T-helper 17 cell (primary cell): ENCODE measurements at regions not wholly inside any gene's neighbourhood (a gene's known extent, or its start where the extent isn't known, plus 50 kb on each side); places are given as distances from the start of the nearest gene placed in this dataset.

Experiments
- ATAC-seq: fragments of 150-1000 bp; cut with Tn5 transposase; 2 replicates; pipeline ENCODE4 v1.10.0; 2021; ENCODE audit warnings: mild to moderate bottlenecking, moderate library complexity
- DNase-seq, 3 donors: peaks; one replicate each; pipeline versions ENCODE4 v3.0.0 to v3.0.0-alpha.2; 2020 to 2021
- H3K9me3 ChIP-seq: one replicate; pipeline ENCODE4 v1.7.0; 2013; ENCODE audit warnings: low read length, mild to moderate bottlenecking; ENCODE audit not compliant: control insufficient read depth, poor library complexity, severe bottlenecking
- H3K27ac Mint-ChIP-seq: one replicate; pipeline ENCODE4 v1.8.0; 2022; ENCODE audit warnings: mild to moderate bottlenecking, moderate library complexity, mixed read lengths
- H3K27me3 Mint-ChIP-seq: one replicate; pipeline ENCODE4 v1.8.0; 2022; ENCODE audit warnings: mixed read lengths
- H3K36me3 Mint-ChIP-seq: one replicate; pipeline ENCODE4 v1.8.0; 2022; ENCODE audit warnings: low read depth, mixed read lengths
- H3K4me1 Mint-ChIP-seq: one replicate; pipeline ENCODE4 v1.8.0; 2022; ENCODE audit warnings: mild to moderate bottlenecking, mixed read lengths
- H3K4me3 Mint-ChIP-seq: one replicate; pipeline ENCODE4 v1.8.0; 2022; ENCODE audit warnings: mild to moderate bottlenecking, moderate library complexity, mixed read lengths

DNA sequence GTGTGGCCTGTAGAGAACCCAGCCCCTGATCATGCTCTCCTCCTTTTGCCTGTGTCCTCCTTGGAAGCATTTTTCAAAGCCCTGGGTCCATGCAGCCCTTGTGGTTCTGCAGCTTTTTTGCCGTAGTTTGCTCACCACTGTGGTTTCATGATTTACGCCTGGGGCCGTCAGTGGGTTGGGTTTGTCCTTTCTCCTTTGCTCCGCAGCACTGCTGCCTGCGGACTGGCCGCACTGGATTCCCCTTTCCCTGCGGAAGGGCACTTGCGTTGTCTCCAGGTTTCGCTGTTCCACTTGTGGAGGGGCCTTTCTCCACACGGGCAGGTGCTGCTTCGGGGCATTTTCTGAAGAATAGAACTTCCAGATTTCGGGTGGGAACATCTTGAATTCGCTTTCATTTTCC is 1260.9 kb downstream of the BRD1 start:
- Mint-ChIP-seq H3K27me3 (no peaks in the 10 kb centered on the region), H3K36me3 (no peaks in the 10 kb centered on the region), H3K4me3 (no peak overlapping the region), H3K4me1 (no peaks in the 10 kb centered on the region), H3K27ac (no peak overlapping the region)
- no peak for ATAC-seq
- H3K9me3 ChIP-seq = no peaks in the 10 kb centered on the region
- DNase-seq = no peak

DNA sequence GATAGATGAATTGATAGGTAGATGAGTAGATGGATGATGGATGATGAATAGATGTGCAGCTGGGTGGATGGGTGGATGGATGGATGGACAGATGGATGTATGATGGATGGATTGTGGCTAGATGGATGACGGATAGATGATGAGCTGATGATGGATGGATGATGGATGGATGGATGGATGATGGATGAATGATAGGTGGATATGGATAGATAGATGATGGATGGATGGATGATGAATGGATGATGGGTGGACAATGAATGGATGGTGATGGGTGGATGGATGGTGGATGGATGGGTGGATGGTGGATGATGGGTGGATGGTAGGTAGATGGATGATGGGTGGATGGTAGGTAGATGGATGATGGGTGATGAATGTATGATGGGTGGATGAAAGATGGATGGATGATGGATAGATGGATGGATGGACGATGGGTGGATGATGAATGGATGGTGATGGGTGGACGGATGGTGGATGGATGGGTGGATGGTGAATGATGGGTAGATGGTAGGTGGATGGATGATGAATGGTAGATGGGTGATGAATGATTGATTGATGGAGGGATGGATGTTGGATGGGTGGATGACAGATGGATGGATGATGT is 1261.7 kb downstream of the BRD1 start:
- no peak for ATAC-seq
- no peaks in the 10 kb centered on the region for H3K27me3 Mint-ChIP-seq
- no peak overlapping the region for H3K4me3 Mint-ChIP-seq
- no peaks in the 10 kb centered on the region for H3K36me3 Mint-ChIP-seq
- no peaks in the 10 kb centered on the region for H3K9me3 ChIP-seq
- DNase-seq = no peak
- no peak overlapping the region for H3K27ac Mint-ChIP-seq
- H3K4me1 Mint-ChIP-seq = no peaks in the 10 kb centered on the region

DNA sequence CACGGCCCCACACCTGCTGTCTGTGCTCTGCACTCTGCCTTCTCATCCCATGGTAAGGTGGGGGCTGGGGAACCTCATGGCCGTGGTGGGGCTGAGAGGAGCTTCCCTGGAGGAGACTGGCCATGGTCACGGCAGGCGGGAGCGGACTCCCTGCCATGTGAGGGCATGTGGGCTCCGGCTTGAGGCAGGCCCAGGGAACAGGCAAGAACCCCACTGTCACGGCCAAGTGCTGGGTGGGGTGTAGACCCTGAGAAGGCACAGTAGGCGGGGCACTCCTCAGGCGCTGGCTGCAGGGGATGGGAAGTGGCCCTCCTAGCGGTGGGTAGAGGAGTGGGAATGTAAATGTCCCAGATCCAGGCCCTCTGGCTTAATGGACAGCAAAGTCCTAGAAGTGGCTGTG is 1262.7 kb downstream of the BRD1 start:
- no peaks in the 10 kb centered on the region for H3K36me3 Mint-ChIP-seq
- no peaks in the 10 kb centered on the region for H3K9me3 ChIP-seq
- no peaks in the 10 kb centered on the region for H3K27me3 Mint-ChIP-seq
- DNase-seq = no peak
- no peak for ATAC-seq
- H3K27ac Mint-ChIP-seq = no peak overlapping the region
- no peak overlapping the region for H3K4me3 Mint-ChIP-seq
- H3K4me1 Mint-ChIP-seq = no peaks in the 10 kb centered on the region

DNA sequence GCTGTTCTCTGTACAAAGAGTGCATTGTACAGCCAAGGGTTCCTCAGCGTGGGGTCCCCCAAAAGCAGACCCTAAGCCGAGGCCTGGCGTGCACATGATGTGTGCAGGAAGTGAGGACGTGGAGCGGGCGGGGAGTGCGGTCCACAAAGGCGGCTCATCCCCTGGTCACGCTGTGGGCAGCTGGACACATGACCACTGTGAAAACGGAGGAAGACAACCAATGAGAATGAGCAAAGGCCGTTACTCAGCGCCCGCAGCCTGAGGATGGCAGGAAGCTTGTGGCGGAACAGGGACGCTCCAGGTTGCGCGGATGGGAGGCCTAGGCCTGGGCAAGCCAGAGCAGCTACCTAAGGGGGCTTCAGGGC is 1263.7 kb downstream of the BRD1 start:
- no peaks in the 10 kb centered on the region for H3K36me3 Mint-ChIP-seq
- no peaks in the 10 kb centered on the region for H3K27me3 Mint-ChIP-seq
- H3K9me3 ChIP-seq = no peaks in the 10 kb centered on the region

DNA sequence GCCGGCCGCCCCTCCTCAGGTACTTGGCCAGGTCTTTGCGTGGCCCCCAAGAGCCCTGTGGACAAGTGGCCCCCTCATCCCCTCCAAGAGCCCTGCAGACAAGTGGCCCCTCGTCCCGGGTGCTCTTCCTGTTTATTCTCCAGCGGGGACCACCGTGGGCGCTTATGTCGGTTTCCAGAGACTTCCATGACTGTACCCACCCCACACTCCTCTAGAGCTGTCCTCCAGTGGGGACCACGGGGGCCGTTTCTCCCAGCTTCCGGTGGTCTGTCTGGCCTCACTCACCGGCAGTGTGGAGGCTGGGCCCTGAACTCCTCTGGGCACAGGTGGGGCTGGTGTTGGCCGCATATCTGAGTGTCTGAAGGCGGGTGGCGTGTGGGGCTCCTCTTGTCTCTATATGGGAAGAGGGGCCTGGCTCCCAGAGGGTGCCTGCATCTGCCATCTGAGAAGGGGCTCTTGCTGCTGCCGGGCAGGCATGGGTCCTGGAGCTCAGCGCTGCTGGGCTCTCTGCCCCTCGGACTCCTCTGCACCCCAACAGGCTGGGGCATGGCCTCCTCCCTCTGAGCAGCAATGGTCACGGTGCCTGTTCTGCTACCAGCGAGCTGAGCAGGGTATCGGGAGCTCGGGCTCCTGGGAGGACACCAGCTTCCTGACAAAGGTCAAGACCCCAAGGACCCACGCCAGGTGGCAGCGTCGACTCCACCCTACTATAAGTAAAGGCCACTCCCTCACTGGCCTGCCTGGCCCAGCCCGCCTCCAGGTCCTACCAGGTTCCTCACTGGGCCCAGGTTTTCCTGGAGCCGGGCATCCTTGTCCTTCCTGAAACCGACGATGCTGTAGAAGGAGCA is 1264.3 kb downstream of the BRD1 start:
- Mint-ChIP-seq H3K4me1 (no peaks in the 10 kb centered on the region), H3K27me3 (no peaks in the 10 kb centered on the region), H3K4me3 (no peak overlapping the region), H3K27ac (no peak overlapping the region), H3K36me3 (no peaks in the 10 kb centered on the region)
- no peak for ATAC-seq
- DNase-seq = no peak
- no peaks in the 10 kb centered on the region for H3K9me3 ChIP-seq

More for the DNA sequence above, 1263.7 kb downstream of the BRD1 start:
- H3K4me1 Mint-ChIP-seq = no peaks in the 10 kb centered on the region
- no peak overlapping the region for H3K4me3 Mint-ChIP-seq
- no peak for ATAC-seq
- no peak overlapping the region for H3K27ac Mint-ChIP-seq
- DNase-seq = no peak

DNA sequence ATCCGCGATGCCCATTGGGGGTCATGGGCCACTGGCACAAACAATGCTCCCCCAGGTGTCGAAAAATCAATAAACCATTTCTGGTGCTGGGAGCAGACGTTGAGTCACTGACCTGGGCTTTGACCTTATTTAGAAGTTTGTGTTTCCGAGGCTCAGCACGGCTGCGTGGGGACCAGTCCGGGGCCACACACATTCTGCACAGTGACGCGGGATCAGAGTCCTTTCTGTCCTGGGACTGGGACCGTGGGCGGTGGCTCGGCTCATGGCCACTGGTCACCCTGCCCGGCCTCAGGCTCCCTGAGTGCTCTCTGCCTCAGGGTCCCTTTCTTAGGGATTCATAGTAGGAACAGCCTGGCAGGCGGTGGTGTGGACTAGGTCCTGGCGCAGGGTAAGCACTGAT is 1266.0 kb downstream of the BRD1 start:
- DNase-seq = no peak
- no peaks in the 10 kb centered on the region for H3K9me3 ChIP-seq
- Mint-ChIP-seq H3K36me3 (no peaks in the 10 kb centered on the region), H3K4me1 (no peaks in the 10 kb centered on the region), H3K4me3 (no peak overlapping the region), H3K27me3 (no peaks in the 10 kb centered on the region), H3K27ac (no peak overlapping the region)
- no peak for ATAC-seq

DNA sequence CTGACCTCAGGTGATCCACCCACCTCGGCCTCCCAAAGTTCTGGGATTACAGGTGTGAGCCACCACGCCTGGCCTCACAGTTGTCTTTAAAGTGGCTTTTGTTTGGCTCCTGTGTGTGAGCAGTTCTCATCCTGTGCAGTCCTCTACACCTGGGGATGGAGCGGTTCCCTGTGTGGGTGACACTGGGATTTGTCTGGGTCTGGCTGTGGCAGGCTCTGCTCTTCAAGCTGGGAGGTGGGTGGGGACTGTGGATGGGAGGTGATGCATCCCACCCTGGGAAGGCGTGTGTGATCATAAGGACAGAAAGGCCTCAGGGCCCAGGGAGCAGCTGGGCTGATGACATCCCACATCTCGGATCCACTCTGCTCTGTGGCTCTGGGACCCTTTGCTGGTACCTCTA is 1266.8 kb downstream of the BRD1 start:
- no peaks in the 10 kb centered on the region for H3K4me1 Mint-ChIP-seq
- no peak for ATAC-seq
- no peak overlapping the region for H3K4me3 Mint-ChIP-seq

DNA sequence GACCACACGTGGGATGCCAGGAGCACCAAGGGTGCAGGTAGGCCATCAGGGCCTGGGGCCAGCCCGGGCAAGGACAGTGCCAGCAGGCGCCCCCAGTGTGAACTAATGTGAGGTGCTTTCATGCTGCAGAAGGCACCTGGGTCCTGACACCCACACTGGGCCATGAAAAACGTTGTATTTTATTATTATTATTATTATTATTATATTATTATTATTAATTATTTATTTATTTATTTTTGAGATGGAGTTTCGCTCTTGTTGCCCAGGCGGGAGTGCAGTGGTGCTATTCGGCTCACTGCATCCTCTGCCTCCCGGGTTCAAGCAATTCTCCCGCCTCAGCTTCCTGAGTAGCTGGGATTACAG is 1267.3 kb downstream of the BRD1 start:
- no peak overlapping the region for H3K4me3 Mint-ChIP-seq
- DNase-seq = no peak
- no peak for ATAC-seq
- H3K9me3 ChIP-seq = no peaks in the 10 kb centered on the region
- no peaks in the 10 kb centered on the region for H3K27me3 Mint-ChIP-seq
- H3K4me1 Mint-ChIP-seq = no peaks in the 10 kb centered on the region
- no peak overlapping the region for H3K27ac Mint-ChIP-seq
- no peaks in the 10 kb centered on the region for H3K36me3 Mint-ChIP-seq

More for the DNA sequence above, 1266.8 kb downstream of the BRD1 start:
- no peak for DNase-seq
- H3K9me3 ChIP-seq = no peaks in the 10 kb centered on the region
- Mint-ChIP-seq H3K27me3 (no peaks in the 10 kb centered on the region), H3K27ac (no peak overlapping the region), H3K36me3 (no peaks in the 10 kb centered on the region)

DNA sequence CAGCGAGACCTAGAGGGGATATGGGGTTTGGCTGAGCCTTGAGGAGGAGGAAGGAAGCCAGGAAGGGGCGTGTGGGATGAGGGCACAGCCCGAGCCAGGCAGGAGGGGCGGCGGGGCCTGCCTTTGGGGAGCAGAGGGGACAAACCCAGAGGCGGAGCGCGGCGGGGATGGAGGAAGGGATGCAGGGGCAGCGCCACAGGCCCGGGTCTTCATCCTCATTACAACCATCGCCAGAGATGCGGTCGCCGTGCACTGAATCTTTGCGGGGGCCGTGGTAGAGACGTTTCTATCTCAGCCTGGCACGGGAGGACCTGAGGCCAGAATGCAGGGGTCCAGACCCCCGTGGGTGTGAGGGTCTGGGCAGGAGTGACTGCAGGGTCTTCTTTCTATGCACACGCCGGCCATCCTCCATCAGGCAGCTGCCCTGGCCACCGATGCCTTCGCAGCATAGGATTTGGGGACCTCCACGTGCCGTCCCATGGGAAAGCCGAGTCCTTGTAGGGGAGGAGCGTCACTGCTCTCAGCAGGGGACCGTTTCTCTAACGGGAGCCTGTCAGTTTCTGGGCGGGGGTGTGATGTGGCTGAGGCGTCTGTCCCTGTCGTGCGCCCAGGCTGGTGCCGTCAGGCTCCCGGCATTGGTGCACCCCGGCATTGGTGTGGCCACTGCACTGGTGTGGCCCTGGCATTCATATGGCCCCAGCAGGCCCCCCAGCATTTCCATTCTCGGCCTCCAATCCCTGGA is 1267.9 kb downstream of the BRD1 start:
- ATAC-seq = no peak
- H3K9me3 ChIP-seq = no peaks in the 10 kb centered on the region
- H3K36me3 Mint-ChIP-seq = no peaks in the 10 kb centered on the region
- no peak overlapping the region for H3K27ac Mint-ChIP-seq
- H3K27me3 Mint-ChIP-seq = peaks cover 2% of the 10 kb centered on the region
- DNase-seq = no peak
- no peak overlapping the region for H3K4me3 Mint-ChIP-seq
- no peaks in the 10 kb centered on the region for H3K4me1 Mint-ChIP-seq

DNA sequence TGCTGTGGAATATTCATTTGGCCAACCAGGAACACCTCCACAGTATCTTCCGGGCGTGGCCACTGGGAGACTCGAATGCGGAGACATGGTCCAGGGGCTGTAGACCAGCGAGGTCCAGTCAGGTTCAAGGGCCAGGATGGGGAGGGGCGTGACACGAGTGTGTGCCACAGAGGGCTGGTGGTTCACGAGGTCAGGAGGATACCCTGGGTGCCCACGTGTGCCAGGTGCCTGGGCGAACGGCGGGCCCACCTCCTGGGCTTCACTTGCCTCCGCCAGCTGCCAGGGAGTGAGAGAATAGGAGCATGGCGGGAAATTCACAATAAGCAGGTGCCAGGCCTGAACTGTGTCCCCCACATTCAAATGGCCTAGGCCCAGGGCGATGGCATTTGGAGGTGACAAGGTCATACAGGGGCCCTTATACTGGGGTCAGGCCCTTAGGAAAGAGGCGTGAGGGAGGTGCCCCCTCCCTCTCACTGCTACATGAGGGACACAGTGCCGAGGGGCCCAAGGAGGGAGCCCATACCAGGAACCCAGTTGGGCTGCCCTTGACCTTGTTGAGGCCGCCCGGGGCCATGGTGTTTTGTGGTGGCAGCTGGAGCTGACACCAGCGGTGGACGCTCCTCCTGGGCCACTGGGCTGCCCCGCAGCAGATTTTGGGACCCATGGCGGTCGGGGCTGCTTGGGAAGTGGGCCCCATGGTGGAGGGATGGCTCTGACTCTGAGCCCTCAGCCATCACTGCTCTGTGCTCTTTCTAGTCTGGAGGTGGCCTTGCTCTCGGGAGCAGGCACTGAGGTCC is 1268.9 kb downstream of the BRD1 start:
- DNase-seq = no peak
- Mint-ChIP-seq H3K36me3 (no peaks in the 10 kb centered on the region), H3K27me3 (peaks cover 4% of the 10 kb centered on the region), H3K4me3 (no peak overlapping the region), H3K4me1 (no peaks in the 10 kb centered on the region), H3K27ac (no peak overlapping the region)
- ATAC-seq = no peak
- H3K9me3 ChIP-seq = no peaks in the 10 kb centered on the region

DNA sequence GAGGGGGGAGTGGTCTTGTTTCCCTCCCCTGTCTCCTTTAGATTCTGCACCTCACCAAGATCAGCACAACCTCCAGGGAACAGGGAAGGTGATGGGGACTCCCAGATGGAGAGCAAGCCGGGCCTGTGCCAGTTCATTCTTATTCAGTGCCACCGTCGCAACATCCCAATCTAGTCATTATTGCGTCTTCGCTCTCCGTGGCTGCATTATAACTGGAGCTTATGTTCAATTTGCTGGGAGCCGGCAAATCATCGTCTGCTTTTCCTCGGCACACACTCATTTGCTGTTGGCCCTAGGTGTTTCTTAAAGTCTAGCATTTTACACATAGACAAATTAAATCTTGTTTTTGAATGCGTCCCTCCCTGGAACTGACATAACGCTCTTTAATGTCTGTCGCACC is 1269.7 kb downstream of the BRD1 start:
- Mint-ChIP-seq H3K27ac (no peak overlapping the region), H3K36me3 (no peaks in the 10 kb centered on the region), H3K27me3 (peaks cover 4% of the 10 kb centered on the region), H3K4me1 (no peaks in the 10 kb centered on the region), H3K4me3 (no peak overlapping the region)
- DNase-seq (no peak), ATAC-seq (no peak)
- no peaks in the 10 kb centered on the region for H3K9me3 ChIP-seq

DNA sequence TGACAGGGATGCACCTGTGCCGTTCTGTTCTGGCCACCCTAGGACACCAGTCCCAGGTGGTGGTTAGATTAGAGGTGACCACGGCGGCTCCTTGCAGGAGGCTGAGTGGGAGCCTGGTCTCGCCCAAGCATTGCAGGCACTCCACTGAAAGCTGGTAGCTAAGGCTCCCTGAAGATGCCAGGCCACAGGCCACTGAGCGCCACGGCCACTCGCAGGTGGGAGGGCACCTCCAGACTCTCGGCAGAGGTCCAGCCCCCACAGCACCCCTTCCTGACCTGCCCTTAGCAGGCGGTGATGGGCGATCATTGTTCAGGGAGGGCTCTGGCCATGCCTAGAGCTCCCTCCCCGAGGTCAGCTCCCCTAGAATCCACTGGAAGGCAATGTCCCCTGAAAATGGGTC is 1270.2 kb downstream of the BRD1 start:
- Mint-ChIP-seq H3K27me3 (peaks cover 4% of the 10 kb centered on the region), H3K27ac (no peak overlapping the region), H3K4me1 (no peaks in the 10 kb centered on the region), H3K36me3 (no peaks in the 10 kb centered on the region), H3K4me3 (no peak overlapping the region)
- no peaks in the 10 kb centered on the region for H3K9me3 ChIP-seq
- no peak for ATAC-seq
- no peak for DNase-seq

DNA sequence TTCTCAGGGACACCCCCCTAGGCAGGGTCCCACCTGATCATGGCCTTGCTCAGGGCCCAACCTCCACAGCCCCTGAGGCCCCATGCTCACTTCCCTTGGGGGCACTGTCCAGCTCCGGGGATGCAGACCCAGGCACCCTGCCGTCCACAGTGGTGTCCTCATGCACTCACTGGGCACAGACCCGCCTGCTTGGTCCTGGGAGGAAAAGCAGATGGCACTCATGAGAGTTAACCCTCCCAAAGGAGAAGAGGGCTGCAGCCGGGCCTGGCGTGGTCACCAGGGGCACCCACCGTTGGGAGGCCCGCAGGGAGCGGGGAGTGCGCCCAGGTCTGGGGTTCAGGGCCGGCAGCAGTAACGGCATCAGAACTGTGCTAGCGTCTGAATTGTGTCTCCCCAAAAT is 1270.9 kb downstream of the BRD1 start:
- H3K9me3 ChIP-seq = no peaks in the 10 kb centered on the region
- no peak overlapping the region for H3K4me3 Mint-ChIP-seq
- no peak for DNase-seq

More for the DNA sequence above, 1270.9 kb downstream of the BRD1 start:
- H3K36me3 Mint-ChIP-seq = no peaks in the 10 kb centered on the region
- peaks cover 4% of the 10 kb centered on the region for H3K27me3 Mint-ChIP-seq
- H3K27ac Mint-ChIP-seq = no peak overlapping the region
- H3K4me1 Mint-ChIP-seq = no peaks in the 10 kb centered on the region
- no peak for ATAC-seq
